HL-60 (cell line): ENCODE measurements at regions not wholly inside any gene's neighbourhood (a gene's known extent, or its start where the extent isn't known, plus 50 kb on each side); places are given as distances from the start of the nearest gene placed in this dataset.

Source experiments
- CTCF ChIP-seq: IDR thresholded peaks from one replicate; pipeline ENCODE4 v1.5.1; 2011; ENCODE audit warnings: low read length, control low read depth, inconsistent platforms; ENCODE audit not compliant: insufficient read depth
- POLR2AphosphoS5 ChIP-seq: IDR thresholded peaks from 2 replicates; pipeline ENCODE4 v1.6.1; 2012; ENCODE audit warnings: low read depth

- TF ChIP-seq CTCF (no peak), POLR2AphosphoS5 (no peak)
These were observed 626.0 kb downstream of the EDEM1 start for GRCh38 chr3:5813521-5813920.
